NB4 (cell line): ENCODE measurements at regions not wholly inside any gene's neighbourhood (a gene's known extent, or its start where the extent isn't known, plus 50 kb on each side); places are given as distances from the start of the nearest gene placed in this dataset.

Experiments
- DNase-seq: peaks from one replicate; pipeline ENCODE4 v3.0.0; 2010; ENCODE audit warnings: low read depth
- H3K4me3 ChIP-seq: one replicate; pipeline ENCODE4 v1.5.1; 2011; ENCODE audit warnings: mild to moderate bottlenecking, low read depth, low read length, moderate library complexity
- CTCF ChIP-seq: IDR thresholded peaks from one replicate; pipeline ENCODE4 v1.5.1; 2012; ENCODE audit warnings: low read depth, low read length
- MAX ChIP-seq: IDR thresholded peaks from 2 replicates; pipeline ENCODE4 v1.6.1; 2011; ENCODE audit warnings: low read depth, low read length
- MYC ChIP-seq: IDR thresholded peaks from 2 replicates; pipeline ENCODE4 v1.6.1; 2011; ENCODE audit warnings: low read depth, low read length
- POLR2A ChIP-seq: IDR thresholded peaks from 2 replicates; pipeline ENCODE4 v1.6.1; 2011; ENCODE audit warnings: mild to moderate bottlenecking; ENCODE audit not compliant: insufficient read length; ENCODE audit errors: extremely low read depth

GRCh38 chr11:2083411-2083810, 55.8 kb downstream of the IGF2 start:
- no peak for TF ChIP-seq CTCF
- DNase-seq = no peak
- H3K4me3 ChIP-seq = no peak overlapping the region

GRCh38 chr11:2077061-2077802, 62.0 kb downstream of the IGF2 start:
- TF ChIP-seq POLR2A = no peak
- no peak for TF ChIP-seq CTCF
- TF ChIP-seq MYC = no peak
- no peak for TF ChIP-seq MAX
- no peak for DNase-seq
- H3K4me3 ChIP-seq = no peak overlapping the region

GRCh38 chr11:2076441-2076840, 62.7 kb downstream of the IGF2 start:
- TF ChIP-seq POLR2A (no peak), MYC (no peak), MAX (no peak), CTCF (no peak)
- H3K4me3 ChIP-seq = no peak overlapping the region
- DNase-seq = no peak

GRCh38 chr11:2074266-2074825, 64.8 kb downstream of the IGF2 start:
- DNase-seq = peak; percentile 43
- H3K4me3 ChIP-seq = no peak overlapping the region
- TF ChIP-seq MYC (no peak), CTCF (peak; percentile 53), POLR2A (no peak), MAX (no peak)

GRCh38 chr11:2072551-2073261, 66.5 kb downstream of the IGF2 start:
- no peak overlapping the region for H3K4me3 ChIP-seq
- peak; percentile 69 for DNase-seq
- TF ChIP-seq CTCF (no peak), MAX (no peak), MYC (no peak), POLR2A (no peak)
